MG63 (cell line): ENCODE measurements at regions not wholly inside any gene's neighbourhood (a gene's known extent, or its start where the extent isn't known, plus 50 kb on each side); places are given as distances from the start of the nearest gene placed in this dataset.
"Not testable (repeated sequence)": the region's sequence is repeated elsewhere in the genome, so short reads cannot be mapped to it uniquely, and the experiment has no call there.

Experiments used
- DNase-seq: peaks from one replicate; pipeline ENCODE4 v3.0.0-alpha.2; 2020
- H3K27me3 ChIP-seq: fragments of 250-450 bp; sonication (Bioruptor Pico); 2 replicates; pipeline ENCODE4 v1.5.1; 2020; ENCODE audit warnings: mild to moderate bottlenecking, moderate library complexity
- H3K36me3 ChIP-seq: fragments of 250-450 bp; sonication (Bioruptor Pico); 2 replicates; pipeline ENCODE4 v1.5.1; 2020; ENCODE audit warnings: mild to moderate bottlenecking, moderate library complexity
- H3K4me3 ChIP-seq: fragments of 250-450 bp; sonication (Bioruptor Pico); 2 replicates; pipeline ENCODE4 v1.5.1; 2020; ENCODE audit warnings: mild to moderate bottlenecking, moderate library complexity
- H3K9me3 ChIP-seq: fragments of 250-450 bp; sonication (Bioruptor Pico); 2 replicates; pipeline ENCODE4 v1.5.1; 2020; ENCODE audit warnings: mild to moderate bottlenecking, moderate library complexity

DNA sequence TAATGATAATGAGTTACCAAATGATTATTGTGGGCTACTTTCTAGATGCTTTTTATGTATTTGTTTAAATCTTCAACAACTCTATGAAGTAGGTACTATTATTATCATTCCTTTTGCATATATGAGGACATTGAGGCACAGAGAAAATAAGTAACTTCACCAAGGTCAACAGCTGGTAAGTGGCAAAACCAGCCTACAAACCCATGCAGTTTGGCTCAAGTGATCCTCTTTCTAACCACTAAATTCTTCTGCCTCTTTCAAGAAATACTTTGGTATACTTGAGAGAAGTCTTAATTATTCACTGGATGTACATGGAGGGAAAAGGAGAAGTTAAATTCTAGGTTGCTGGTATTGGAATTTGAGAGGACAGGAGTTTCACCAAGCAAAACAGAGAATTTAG lies 495.2 kb upstream of the CADM1 start:
- Histone ChIP-seq H3K27me3 (no peaks in the 10 kb centered on the region), H3K9me3 (peaks cover 4% of the 10 kb centered on the region; the same call in 1 of the 2 replicates), H3K4me3 (no peak overlapping the region), H3K36me3 (no peaks in the 10 kb centered on the region)
- DNase-seq: no peak

DNA sequence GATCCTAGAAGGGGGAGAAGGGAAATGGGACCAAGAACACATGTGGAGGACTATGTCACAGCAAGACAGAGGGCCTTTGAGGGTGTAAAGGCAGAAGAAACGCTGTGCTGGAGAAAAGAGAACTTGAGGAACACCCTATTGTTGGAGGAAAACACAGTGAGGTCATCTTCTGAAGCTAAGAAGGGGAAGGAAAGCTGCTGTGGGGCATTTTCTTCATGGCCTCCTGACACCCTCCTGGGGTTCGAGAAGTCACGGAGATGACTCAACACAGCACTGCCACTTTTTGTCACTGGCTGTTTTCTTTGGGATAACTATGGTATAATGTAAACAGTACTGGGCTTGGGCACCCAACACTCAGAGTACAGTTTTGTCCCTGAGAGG lies 492.6 kb upstream of the CADM1 start:
- Histone ChIP-seq H3K36me3 (no peaks in the 10 kb centered on the region), H3K27me3 (no peaks in the 10 kb centered on the region), H3K4me3 (no peak overlapping the region), H3K9me3 (no peaks in the 10 kb centered on the region)
- no peak for DNase-seq

DNA sequence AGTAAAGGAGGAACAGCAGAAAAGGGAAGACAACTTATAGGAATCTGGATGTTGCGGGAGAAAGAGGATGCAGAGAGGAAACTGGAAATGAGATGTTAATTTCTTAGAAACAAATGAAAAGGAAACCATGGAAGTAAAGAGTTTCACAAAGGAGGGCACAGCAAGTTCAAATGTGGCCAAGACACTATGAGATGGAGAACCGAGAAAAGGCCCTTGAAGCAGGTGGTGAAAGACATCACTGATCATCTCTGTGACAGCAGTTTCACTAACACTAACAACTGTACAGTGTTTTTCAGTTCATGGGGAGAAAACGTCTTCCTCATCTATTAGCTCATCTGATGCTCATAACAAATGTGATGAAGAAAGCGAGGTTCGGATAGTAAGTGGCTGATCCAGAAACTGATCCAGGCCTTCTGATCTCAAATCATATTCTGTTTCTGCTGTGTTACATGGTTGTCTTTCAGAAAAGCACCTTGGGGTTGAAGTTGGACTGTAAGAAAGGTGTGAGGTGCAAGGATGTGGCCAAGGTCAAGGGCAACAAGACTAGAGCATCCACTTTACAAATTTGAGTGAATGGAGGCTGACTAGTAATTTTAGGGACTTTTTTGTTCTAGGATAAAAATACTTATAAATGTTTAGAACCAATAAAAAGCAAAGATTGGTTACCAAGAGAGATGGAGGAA lies 492.1 kb upstream of the CADM1 start:
- no peak for DNase-seq

DNA sequence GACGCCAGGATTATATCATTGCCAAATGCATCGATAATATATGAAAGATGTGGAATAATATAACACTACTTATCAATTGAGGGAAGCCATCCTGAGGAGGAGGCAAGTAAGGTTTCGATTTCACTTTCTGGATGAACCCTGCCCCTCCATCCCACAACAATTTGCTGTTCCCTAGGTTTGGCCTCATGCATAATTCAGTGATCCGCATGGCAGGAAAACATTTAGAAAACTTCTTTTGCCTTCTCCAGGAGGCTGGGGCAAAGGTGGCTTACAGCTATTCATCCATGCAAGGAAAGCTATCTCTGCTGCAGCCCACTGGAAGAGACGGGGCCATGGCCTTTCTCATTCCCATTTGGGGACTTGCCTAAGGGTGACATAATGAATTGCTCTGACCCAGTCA lies 489.4 kb upstream of the CADM1 start:
- Histone ChIP-seq H3K36me3 (no peaks in the 10 kb centered on the region), H3K9me3 (no peaks in the 10 kb centered on the region), H3K4me3 (no peak overlapping the region), H3K27me3 (no peaks in the 10 kb centered on the region)
- no peak for DNase-seq

More for the DNA sequence above, 492.1 kb upstream of the CADM1 start:
- Histone ChIP-seq H3K4me3 (no peak overlapping the region), H3K36me3 (no peaks in the 10 kb centered on the region), H3K9me3 (no peaks in the 10 kb centered on the region), H3K27me3 (no peaks in the 10 kb centered on the region)

DNA sequence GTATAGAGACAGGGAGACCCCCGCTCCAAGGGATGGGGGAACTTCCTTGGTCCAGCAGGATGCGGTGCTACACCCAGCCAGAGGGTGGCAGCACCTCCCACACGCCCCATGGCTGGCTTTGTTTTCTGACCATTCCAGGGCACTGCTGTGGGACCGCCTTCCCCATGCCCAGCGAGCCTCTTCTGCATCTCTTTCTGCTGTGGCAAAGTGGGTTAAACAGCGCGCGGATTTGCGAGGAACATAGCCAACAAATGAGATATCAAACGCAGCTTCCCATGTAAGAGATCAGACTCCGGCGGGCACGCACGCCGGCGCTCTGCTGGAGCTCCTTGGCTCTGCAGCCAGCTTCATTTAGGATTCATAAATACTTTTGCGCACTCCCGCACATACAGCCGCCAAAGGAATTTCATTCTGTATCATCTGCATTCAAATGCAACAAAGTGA lies 485.8 kb upstream of the CADM1 start:
- Histone ChIP-seq H3K36me3 (no peaks in the 10 kb centered on the region), H3K9me3 (no peaks in the 10 kb centered on the region), H3K27me3 (no peaks in the 10 kb centered on the region), H3K4me3 (0 out of 2 replicates have a peak overlapping the region, but pooled peaks have one; percentile 20)
- DNase-seq: peak; percentile 25

DNA sequence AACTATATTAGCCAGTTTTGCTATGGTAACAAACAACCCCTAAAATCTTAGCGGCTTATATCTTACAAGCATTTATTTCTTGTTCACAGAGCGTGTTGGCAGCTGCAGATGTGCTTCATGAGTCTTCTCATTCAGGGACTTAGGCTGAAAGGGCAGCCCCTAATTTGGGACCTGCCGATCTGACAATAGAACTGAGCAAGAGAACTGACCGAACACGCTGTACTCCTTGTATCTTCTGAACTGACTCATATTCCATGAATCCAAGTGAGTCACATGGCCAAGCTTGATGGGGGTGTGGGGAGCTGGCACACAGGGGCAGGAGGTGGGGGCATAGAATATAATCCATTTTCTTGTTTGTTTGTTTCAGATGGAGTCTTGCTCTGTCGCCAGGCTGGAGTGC lies 481.7 kb upstream of the CADM1 start:
- Histone ChIP-seq H3K36me3 (no peaks in the 10 kb centered on the region), H3K4me3 (no peak overlapping the region), H3K27me3 (no peaks in the 10 kb centered on the region), H3K9me3 (no peaks in the 10 kb centered on the region)
- DNase-seq: no peak

DNA sequence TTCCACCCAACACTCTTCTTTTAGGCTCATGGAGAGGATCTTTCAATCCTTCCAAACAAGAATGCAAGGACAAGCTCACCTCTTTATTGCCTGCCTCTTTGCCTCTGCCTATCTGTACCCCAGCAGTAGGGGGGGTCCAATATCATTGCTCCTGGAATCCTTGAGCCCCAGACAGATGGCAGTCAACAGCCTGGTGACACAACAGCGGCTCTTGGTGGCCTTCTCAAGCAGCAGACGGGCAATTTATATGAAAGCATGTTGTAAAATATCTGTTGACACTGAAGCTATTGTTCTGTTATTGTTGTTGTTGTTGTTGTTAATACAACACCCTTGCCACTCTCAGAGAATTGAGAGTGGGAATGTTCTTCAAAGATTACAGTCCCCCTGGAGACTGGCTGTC lies 480.0 kb upstream of the CADM1 start:
- no peaks in the 10 kb centered on the region for H3K36me3 ChIP-seq
- no peaks in the 10 kb centered on the region for H3K27me3 ChIP-seq
- DNase-seq: no peak
- H3K9me3 ChIP-seq: no peaks in the 10 kb centered on the region
- H3K4me3 ChIP-seq: no peak overlapping the region

DNA sequence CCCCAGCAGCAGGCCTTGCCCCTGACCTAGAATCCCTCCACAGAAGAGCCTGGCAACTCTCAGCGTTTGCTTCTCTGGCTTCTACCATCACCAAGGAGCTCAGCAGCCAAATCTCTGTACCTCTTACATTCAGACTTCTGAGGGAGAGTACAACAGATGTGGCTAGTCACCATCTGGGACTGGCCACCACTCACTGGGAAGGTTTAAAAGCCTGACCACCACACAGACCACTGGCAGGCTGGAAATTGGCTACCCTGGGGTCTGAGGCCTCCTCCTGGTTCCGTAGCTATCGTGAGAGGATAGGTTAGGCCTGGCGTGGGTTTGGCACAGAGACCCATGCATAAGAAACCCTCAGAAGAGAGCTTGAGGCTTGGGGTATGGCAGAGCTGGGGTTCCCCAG lies 478.5 kb upstream of the CADM1 start:
- no peak for DNase-seq
- no peaks in the 10 kb centered on the region for H3K27me3 ChIP-seq
- H3K4me3 ChIP-seq: no peak overlapping the region
- no peaks in the 10 kb centered on the region for H3K36me3 ChIP-seq
- no peaks in the 10 kb centered on the region for H3K9me3 ChIP-seq

DNA sequence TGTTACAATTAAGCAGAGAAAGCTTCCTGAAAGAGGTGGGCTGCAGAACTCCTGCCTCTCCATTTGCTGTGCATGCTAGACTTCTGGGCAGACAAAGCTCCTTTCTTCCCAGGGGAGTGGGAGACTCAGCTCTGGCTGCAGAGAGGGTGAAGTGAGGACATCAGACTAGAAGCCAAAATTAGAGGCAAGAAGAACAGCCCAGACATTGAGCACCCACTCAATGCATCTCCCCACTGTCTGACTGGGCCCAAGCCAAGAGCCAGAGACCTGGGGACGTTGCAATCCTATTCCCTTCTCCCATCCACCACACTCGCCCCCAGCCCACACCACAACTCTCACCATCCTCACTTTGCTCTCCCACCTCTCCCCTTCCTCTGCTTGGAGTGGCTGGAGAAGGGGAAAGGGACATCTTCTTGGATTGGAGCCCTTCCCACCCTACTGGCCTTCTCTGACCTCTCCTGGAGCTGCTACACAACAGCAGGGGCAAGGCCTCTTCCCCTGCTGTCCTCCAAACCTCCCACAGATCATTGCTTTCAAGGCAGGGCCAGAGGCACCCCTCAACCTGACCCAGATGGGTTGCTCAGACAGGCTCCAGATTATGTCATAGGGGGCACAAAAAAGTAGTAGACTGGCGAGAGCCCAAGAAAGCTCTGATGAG lies 477.7 kb upstream of the CADM1 start:
- Histone ChIP-seq H3K27me3 (no peaks in the 10 kb centered on the region), H3K36me3 (no peaks in the 10 kb centered on the region), H3K9me3 (no peaks in the 10 kb centered on the region), H3K4me3 (no peak overlapping the region)
- DNase-seq: no peak

DNA sequence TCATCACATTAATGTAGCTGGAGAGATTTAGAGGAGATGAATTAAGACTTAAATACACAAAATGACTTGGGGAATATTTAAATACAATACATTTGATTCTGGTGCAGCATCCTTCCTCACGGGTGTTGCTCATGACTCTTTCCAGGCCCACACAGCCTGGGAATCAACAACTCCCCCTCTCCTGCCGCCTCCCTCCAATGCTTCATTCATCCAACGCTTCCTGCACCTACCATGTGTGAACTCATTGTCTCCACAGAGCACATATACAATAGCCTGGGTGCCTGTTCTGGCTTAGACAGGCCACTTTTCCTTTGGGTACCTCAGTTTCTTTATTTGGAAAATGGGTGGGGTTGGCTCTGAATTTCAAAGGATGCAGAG lies 476.9 kb upstream of the CADM1 start:
- DNase-seq: no peak
- no peak overlapping the region for H3K4me3 ChIP-seq
- H3K36me3 ChIP-seq: no peaks in the 10 kb centered on the region
- H3K9me3 ChIP-seq: no peaks in the 10 kb centered on the region
- H3K27me3 ChIP-seq: no peaks in the 10 kb centered on the region

DNA sequence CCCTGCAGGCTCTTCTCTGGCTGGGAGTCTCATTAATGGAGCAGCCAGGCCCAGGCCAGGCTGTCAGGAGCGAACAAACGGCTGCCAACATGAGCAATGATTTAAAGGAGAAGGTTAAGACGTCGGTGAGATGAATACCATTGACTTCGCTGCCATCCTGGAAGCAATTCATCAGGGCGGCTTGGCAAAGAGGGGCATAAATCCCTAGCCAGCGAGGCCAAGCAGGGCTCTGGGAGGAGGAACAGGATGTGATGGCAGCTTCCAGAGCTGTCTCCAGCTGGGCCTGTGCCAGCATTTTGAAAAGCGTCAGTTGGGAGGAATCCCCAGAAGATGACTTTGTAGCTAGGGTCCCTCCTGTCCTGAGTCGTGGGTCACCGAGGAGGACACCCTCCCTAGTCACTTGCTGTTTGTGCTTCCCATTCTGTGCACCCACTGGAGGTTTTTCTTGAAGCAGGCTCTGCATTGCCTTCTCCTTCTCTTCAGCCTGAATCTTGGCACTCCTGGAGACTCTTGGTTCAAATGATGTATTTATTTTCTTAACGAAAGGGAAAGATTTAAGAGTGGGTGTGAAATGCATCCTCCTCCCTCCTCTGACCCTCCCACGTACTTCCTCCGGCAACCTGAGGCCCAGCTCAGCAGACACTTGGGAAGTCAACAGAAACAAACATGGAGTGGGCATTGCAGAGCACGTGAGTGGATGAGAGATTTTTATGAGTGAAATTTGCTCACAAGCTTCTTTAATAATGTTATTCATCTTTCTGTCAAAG lies 476.3 kb upstream of the CADM1 start:
- no peak overlapping the region for H3K4me3 ChIP-seq
- no peaks in the 10 kb centered on the region for H3K36me3 ChIP-seq
- no peaks in the 10 kb centered on the region for H3K27me3 ChIP-seq
- peak; percentile 67 for DNase-seq
- no peaks in the 10 kb centered on the region for H3K9me3 ChIP-seq

DNA sequence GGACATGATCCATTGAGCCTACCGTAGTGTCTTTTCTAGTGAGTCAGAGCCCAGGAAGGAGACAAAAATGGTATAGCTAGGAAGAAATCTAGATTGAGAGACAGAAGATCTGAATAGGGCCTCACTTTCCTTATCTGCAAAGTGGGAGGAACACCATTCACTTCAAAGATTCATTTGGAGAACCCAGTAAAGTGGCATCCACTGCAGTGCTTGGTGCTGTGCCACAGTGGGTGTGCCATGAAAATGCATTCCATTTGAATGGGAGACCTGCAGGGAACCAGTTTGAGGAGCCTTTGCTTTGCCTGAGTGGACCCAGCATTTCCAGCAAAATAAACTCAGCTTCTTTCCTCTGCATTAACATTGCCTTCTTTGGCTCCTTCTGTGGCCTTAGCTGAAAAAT lies 470.5 kb upstream of the CADM1 start:
- no peak overlapping the region for H3K4me3 ChIP-seq
- no peak for DNase-seq

DNA sequence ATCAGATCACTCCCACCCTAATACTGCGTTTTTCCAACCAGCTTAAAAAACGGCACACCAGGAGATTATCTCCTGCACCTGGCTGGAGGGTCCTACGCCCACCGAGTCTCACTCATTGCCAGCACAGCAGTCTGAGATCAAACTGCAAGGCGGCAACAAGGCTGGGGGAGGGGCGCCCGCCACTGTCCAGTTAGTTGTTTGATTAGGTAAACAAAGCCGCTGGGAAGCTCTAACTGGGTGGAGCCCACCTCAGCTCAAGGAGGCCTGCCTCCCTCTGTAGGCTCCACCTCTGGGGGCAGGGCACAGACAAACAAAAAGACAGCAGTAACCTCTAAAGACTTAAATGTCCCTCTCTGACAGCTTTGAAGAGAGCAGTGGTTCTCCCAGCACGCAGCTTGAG lies 463.0 kb upstream of the CADM1 start:
- H3K27me3 ChIP-seq, H3K4me3 ChIP-seq, H3K9me3 ChIP-seq: not testable (repeated sequence)

More for the DNA sequence above, 470.5 kb upstream of the CADM1 start:
- H3K27me3 ChIP-seq: no peaks in the 10 kb centered on the region
- no peaks in the 10 kb centered on the region for H3K36me3 ChIP-seq
- H3K9me3 ChIP-seq: no peaks in the 10 kb centered on the region

DNA sequence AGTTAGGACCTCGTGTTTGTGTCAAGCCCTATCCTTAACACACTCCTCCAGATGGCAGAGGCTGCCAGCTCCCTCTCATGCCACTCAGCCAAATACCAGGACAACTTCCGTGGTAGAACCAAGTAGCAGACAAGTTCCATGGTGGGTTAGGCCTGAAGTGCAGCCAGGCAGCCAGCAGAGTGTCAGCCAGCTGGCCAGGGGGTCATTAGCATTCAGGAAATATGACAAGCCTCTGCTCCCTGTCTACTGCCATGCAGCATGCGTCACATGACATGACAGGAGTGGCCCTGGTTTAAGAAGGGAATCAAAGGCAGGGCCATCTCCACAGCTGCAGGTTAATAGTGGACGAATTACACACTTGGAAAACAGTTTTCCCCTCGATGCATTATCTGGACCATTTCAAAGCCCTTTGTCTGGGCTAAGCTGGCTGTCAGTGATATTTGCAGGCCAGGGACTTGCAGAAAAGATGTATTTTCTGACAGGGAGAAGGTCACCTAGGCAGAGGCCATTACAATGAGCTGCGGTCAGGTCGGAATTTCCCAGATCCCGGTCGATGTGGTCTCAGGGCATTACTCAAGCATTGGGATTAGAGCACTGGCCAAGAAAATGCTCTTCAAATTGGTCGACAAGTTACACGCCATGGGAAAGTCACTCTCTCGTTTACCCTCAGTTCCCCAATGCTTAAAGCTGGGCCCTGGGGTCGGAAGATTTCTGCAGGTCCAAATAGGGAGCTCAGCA lies 461.7 kb upstream of the CADM1 start:
- Histone ChIP-seq H3K27me3 (no peaks in the 10 kb centered on the region), H3K4me3 (no peak overlapping the region), H3K36me3 (no peaks in the 10 kb centered on the region), H3K9me3 (no peaks in the 10 kb centered on the region)
- no peak for DNase-seq

More for the DNA sequence above, 463.0 kb upstream of the CADM1 start:
- H3K36me3 ChIP-seq, DNase-seq: not testable (repeated sequence)

DNA sequence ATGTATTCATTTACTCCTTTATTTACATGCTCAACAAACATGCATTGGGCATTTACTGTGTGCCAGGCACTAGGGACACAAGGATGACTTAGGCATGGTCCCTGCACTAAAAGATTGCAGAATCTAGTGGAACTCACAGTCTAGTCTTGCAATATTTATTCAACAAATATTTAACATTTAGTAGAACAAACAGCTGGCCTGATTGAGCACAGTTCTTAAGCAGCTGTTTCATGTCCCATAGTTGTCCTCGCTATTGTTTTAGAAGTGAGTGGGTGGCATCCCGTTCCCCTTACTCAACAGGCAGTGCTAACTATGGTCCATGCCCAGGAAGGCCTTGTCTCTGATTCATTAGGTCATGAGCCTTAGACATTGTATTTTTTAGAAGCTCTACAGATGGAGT lies 459.9 kb upstream of the CADM1 start:
- Histone ChIP-seq H3K27me3 (no peaks in the 10 kb centered on the region), H3K4me3 (no peak overlapping the region), H3K36me3 (no peaks in the 10 kb centered on the region), H3K9me3 (no peaks in the 10 kb centered on the region)
- no peak for DNase-seq

DNA sequence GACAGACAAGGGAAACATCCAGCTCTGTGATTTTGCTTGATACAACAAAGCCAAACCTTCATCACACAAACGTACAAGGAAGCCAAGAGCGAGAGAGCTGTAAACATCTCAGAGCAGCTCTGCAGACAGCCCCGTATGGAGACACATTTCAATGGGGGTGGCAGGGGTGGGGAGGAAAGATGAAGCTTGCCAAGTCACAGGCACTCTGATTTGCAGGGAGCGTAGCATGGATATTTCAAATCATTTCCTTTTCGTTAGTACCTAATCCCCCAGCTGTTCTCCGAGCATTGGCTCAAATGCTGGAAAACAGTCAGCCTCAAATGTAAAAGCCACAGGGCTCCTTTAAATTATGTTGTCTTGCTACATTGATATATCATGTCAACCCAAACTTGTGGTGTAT lies 458.9 kb upstream of the CADM1 start:
- no peak overlapping the region for H3K4me3 ChIP-seq
- no peaks in the 10 kb centered on the region for H3K36me3 ChIP-seq
- DNase-seq: no peak
- no peaks in the 10 kb centered on the region for H3K27me3 ChIP-seq
- H3K9me3 ChIP-seq: no peaks in the 10 kb centered on the region
